ENCODE measurements at regions not wholly inside any gene's neighbourhood (a gene's known extent, or its start where the extent isn't known, plus 50 kb on each side); places are given as distances from the start of the nearest gene placed in this dataset.

DNA sequence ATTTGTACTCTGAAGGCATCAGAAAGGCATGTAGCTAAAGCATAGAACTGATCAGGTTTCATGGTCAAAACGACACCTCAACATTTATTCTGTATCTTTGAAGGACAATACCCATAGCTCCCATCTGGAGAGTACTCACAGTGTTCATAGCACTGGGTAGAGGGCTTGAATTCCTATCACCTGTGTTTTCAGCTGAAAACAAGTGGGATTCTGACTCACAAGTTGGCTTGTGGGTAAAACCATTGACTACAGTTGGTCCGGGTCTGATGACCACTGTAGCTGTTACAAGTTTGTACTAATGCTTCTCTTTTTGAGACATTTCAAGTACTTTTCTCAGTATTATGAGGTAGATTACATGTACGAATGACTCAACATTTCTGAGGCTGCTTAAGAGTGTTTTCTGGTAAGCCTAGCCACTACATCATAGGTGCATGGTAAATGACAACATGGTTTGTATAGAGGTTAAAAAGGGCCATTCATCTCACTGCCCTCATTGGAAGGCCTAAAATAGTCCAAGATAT, 68.6 kb upstream of the PELI1 start:
- no peak overlapping the region for H2BK15ac ChIP-seq (replicated peaks; ENCODE audit: low read depth)
- no peaks in the 10 kb centered on the region for H3K36me3 ChIP-seq (ENCODE audit: control insufficient read depth, insufficient read depth, low read length)
- no peak overlapping the region for H3K27ac ChIP-seq (ENCODE audit: low read depth, low read length)
- no peaks in the 10 kb centered on the region for H3K79me2 ChIP-seq (ENCODE audit: control insufficient read depth, insufficient read depth, low read length)
- H4K8ac ChIP-seq (ENCODE audit: low read depth, low read length), result no peak overlapping the region
- H3K18ac ChIP-seq (ENCODE audit: low read length), result no peak overlapping the region
- H3K27me3 ChIP-seq (ENCODE audit: insufficient read depth, low read length, poor library complexity), result no peaks in the 10 kb centered on the region
- H3K4me3 ChIP-seq (ENCODE audit: low read length), result no peak overlapping the region
- WGBS (ENCODE audit: extremely low coverage, insufficient coverage, low lambda C conversion rate), result no CpG with 5 or more reads among the region's 3 CpGs
- no peak overlapping the region for H4K5ac ChIP-seq (ENCODE audit: low read length)
- no peak for DNase-seq
- no peak overlapping the region for H3K9ac ChIP-seq (ENCODE audit: low read length)
- H3K4me2 ChIP-seq (ENCODE audit: low read length), result no peak overlapping the region
- H3K79me1 ChIP-seq (ENCODE audit: low read length), result no peaks in the 10 kb centered on the region
- no peaks in the 10 kb centered on the region for H3K4me1 ChIP-seq (ENCODE audit: control insufficient read depth, low read depth, low read length)
- H2AK5ac ChIP-seq (ENCODE audit: low read length), result no peak overlapping the region
- no peak overlapping the region for H2BK5ac ChIP-seq (ENCODE audit: low read length)
- no peak overlapping the region for H3K56ac ChIP-seq (ENCODE audit: low read length)
- H3K4ac ChIP-seq (ENCODE audit: low read depth, low read length), result no peak overlapping the region
- H2BK120ac ChIP-seq (ENCODE audit: low read depth, low read length), result no peak overlapping the region
- no peak overlapping the region for H3K23ac ChIP-seq (ENCODE audit: low read length)

DNA sequence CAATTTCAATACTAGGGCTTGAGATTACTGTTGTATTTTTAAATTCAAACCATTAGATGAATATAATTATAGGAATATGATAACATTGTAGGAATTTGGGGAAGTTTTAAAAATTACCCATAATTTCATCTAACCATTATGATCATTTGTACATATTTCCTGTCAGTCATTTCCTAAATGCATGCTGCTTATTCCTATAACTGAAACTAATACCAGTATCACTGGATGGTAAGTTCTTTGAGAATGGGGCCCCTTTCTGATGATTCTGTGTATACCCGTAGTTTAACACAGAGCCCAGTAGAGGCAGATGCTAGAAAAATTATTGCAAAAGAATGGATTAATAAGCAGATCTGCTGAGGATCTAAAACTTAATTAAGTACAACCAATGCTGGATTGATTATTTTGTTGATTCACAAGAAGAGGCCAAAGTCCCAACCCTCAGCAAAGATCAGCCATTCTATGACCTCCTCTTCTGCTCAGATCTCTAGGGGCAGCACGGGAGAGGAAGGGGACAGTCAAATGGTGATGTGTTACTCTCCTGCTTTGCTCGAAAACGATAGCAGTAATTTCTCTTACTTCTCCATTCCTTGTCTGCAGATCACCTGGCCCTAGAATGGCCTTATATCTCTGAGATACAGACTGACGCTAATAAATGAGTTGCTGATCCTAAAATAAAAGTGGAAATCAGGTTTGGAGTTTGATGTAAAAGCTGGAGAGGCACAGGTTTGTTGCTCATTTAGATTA, 69.5 kb upstream of the PELI1 start:
- H3K79me1 ChIP-seq (ENCODE audit: low read length), result no peaks in the 10 kb centered on the region
- H2BK5ac ChIP-seq (ENCODE audit: low read length), result no peak overlapping the region
- DNase-seq, result no peak
- H3K18ac ChIP-seq (ENCODE audit: low read length), result no peak overlapping the region
- H3K27me3 ChIP-seq (ENCODE audit: insufficient read depth, low read length, poor library complexity), result no peaks in the 10 kb centered on the region
- no peak overlapping the region for H3K4me2 ChIP-seq (ENCODE audit: low read length)
- H3K4me1 ChIP-seq (ENCODE audit: control insufficient read depth, low read depth, low read length), result no peaks in the 10 kb centered on the region
- no peak overlapping the region for H2AK5ac ChIP-seq (ENCODE audit: low read length)
- no peak overlapping the region for H3K27ac ChIP-seq (ENCODE audit: low read depth, low read length)
- H4K5ac ChIP-seq (ENCODE audit: low read length), result no peak overlapping the region
- H3K4ac ChIP-seq (ENCODE audit: low read depth, low read length), result no peak overlapping the region
- H3K4me3 ChIP-seq (ENCODE audit: low read length), result no peak overlapping the region
- H3K36me3 ChIP-seq (ENCODE audit: control insufficient read depth, insufficient read depth, low read length), result no peaks in the 10 kb centered on the region
- no peak overlapping the region for H4K8ac ChIP-seq (ENCODE audit: low read depth, low read length)
- no peak overlapping the region for H3K9ac ChIP-seq (ENCODE audit: low read length)
- no peak overlapping the region for H3K23ac ChIP-seq (ENCODE audit: low read length)
- WGBS (ENCODE audit: extremely low coverage, insufficient coverage, low lambda C conversion rate), result no CpG with 5 or more reads among the region's 5 CpGs
- no peak overlapping the region for H3K56ac ChIP-seq (ENCODE audit: low read length)
- H2BK15ac ChIP-seq (replicated peaks; ENCODE audit: low read depth), result no peak overlapping the region
- no peaks in the 10 kb centered on the region for H3K79me2 ChIP-seq (ENCODE audit: control insufficient read depth, insufficient read depth, low read length)
- no peak overlapping the region for H2BK120ac ChIP-seq (ENCODE audit: low read depth, low read length)

DNA sequence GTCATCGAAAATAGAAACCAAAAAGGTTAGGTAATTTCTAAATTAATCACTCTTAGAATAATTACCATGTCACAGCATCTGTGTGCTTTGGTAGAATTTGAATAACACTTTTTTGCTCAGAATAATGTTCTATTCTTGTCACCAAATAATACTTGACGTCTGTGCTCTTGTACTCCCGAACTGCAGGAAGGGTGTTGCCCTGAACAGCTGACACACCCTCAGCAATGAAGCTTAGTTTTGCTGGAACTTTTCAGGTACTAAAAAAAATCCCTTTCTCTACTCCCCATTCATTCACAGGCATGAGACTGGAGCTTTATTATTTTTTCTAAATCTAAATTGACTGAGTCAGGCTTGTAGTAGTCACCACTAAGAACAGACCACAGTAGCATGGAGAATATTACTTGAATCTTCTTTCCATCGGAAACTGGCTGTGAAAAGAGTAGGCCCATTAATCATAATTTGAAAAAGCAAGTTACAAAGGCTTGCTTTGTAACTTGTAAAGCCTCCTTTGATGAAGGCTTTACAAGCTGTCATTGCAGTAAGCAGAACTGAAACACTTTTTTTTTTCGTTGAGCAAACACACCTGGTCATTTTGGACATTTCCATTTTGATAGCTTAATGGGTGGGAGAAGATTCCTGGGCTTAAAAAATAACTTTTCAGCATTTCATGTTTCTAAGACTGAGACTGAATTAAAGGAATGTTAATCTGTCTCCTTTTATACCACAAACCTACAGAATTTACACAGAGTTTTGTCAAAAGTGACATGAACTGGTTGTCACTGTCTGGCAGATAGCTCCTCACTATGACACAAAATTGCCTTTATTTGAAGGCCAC, 70.3 kb upstream of the PELI1 start:
- H3K9ac ChIP-seq (ENCODE audit: low read length), result no peak overlapping the region
- H3K4me3 ChIP-seq (ENCODE audit: low read length), result no peak overlapping the region
- no peak overlapping the region for H3K27ac ChIP-seq (ENCODE audit: low read depth, low read length)
- H2BK120ac ChIP-seq (ENCODE audit: low read depth, low read length), result no peak overlapping the region
- no peak overlapping the region for H2BK15ac ChIP-seq (replicated peaks; ENCODE audit: low read depth)
- no peaks in the 10 kb centered on the region for H3K79me1 ChIP-seq (ENCODE audit: low read length)
- H3K18ac ChIP-seq (ENCODE audit: low read length), result no peak overlapping the region
- H4K5ac ChIP-seq (ENCODE audit: low read length), result no peak overlapping the region
- no peaks in the 10 kb centered on the region for H3K79me2 ChIP-seq (ENCODE audit: control insufficient read depth, insufficient read depth, low read length)
- H2AK5ac ChIP-seq (ENCODE audit: low read length), result no peak overlapping the region
- H4K8ac ChIP-seq (ENCODE audit: low read depth, low read length), result no peak overlapping the region
- no peak overlapping the region for H3K23ac ChIP-seq (ENCODE audit: low read length)
- no peaks in the 10 kb centered on the region for H3K27me3 ChIP-seq (ENCODE audit: insufficient read depth, low read length, poor library complexity)
- no peak overlapping the region for H3K4ac ChIP-seq (ENCODE audit: low read depth, low read length)
- WGBS (ENCODE audit: extremely low coverage, insufficient coverage, low lambda C conversion rate), result no CpG with 5 or more reads among the region's 5 CpGs
- no peak for DNase-seq
- H3K4me2 ChIP-seq (ENCODE audit: low read length), result no peak overlapping the region
- no peak overlapping the region for H3K56ac ChIP-seq (ENCODE audit: low read length)
- H3K4me1 ChIP-seq (ENCODE audit: control insufficient read depth, low read depth, low read length), result no peaks in the 10 kb centered on the region
- no peak overlapping the region for H2BK5ac ChIP-seq (ENCODE audit: low read length)
- H3K36me3 ChIP-seq (ENCODE audit: control insufficient read depth, insufficient read depth, low read length), result no peaks in the 10 kb centered on the region

DNA sequence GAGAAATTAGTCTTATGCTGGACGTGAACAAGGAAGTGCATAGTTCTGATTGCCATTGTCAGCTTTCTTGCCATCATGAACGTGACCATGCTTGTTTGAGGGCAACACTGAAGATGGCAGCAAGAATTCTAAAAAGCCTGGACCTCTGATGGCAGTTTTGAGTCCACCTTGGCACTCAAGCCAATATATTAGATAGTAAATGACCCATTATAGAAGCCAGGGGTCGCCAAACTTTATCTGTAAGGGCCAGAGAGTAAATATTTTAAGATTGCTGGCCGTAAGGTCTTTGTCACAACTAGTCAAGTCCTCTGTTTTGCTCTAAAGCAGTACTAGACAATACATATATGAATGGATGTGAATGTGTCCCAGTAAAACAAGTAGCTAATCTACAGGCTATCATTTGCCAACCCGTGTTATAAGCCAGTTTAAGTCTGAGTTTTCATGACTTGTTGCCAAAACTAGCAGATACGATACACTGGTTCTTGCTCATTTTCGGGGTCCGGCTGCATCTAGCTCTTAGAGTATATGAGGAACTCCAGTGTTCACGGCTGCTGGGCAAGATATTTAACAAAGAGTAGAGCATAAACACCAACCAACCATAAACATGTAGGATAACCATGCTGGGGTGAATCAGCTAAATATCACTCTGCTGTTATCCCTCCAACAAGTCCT, 73.1 kb upstream of the PELI1 start:
- no peak overlapping the region for H2BK15ac ChIP-seq (replicated peaks; ENCODE audit: low read depth)

DNA sequence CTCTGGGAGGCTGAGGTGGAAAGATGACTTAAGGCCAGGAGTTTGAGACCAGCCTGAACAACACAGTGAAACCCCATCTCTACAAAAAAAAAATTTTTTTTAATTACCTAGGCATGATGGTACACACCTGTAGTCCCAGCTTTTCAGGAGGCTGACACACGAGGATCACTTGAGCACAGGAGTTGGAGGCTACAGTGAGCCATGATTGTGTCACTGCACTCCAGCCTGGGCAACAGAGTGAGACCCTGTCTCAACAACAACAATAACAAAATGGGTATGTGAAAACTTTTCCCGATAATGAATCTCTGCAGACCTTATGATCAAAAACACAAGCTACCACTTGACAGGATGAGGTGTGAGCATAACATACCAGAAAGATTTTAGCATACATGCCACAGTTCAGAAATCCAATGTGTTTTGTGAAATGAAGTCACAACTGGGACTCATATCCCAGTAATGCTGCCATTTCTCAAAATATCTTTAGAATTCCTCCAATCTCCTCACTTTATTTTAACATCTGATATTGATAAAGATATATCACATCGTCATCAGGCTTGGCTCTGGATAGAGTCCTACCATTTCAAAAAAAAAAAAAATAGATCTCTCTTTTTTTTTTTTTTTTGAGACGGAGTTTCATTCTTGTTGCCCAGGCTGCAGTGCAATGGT, 74.0 kb upstream of the PELI1 start:
- Histone ChIP-seq H3K79me2 (ENCODE audit: control insufficient read depth, insufficient read depth, low read length) (no peaks in the 10 kb centered on the region), H2BK15ac (replicated peaks; ENCODE audit: low read depth) (no peak overlapping the region), H3K36me3 (ENCODE audit: control insufficient read depth, insufficient read depth, low read length) (no peaks in the 10 kb centered on the region), H3K4me2 (ENCODE audit: low read length) (no peak overlapping the region), H4K5ac (ENCODE audit: low read length) (no peak overlapping the region), H3K4me1 (ENCODE audit: control insufficient read depth, low read depth, low read length) (peaks cover 6% of the 10 kb centered on the region), H2AK5ac (ENCODE audit: low read length) (no peak overlapping the region), H4K8ac (ENCODE audit: low read depth, low read length) (no peak overlapping the region), H3K4me3 (ENCODE audit: low read length) (no peak overlapping the region), H2BK5ac (ENCODE audit: low read length) (no peak overlapping the region), H3K9ac (ENCODE audit: low read length) (no peak overlapping the region), H2BK120ac (ENCODE audit: low read depth, low read length) (no peak overlapping the region), H3K79me1 (ENCODE audit: low read length) (no peaks in the 10 kb centered on the region), H3K4ac (ENCODE audit: low read depth, low read length) (no peak overlapping the region), H3K18ac (ENCODE audit: low read length) (no peak overlapping the region), H3K56ac (ENCODE audit: low read length) (no peak overlapping the region), H3K27ac (ENCODE audit: low read depth, low read length) (no peak overlapping the region), H3K23ac (ENCODE audit: low read length) (no peak overlapping the region), H3K27me3 (ENCODE audit: insufficient read depth, low read length, poor library complexity) (no peaks in the 10 kb centered on the region)
- WGBS (ENCODE audit: extremely low coverage, insufficient coverage, low lambda C conversion rate), result no CpG with 5 or more reads among the region's 4 CpGs
- DNase-seq, result no peak

More for the DNA sequence above, 73.1 kb upstream of the PELI1 start:
- Histone ChIP-seq H3K4ac (ENCODE audit: low read depth, low read length) (peak overlapping the region; percentile 76), H3K79me2 (ENCODE audit: control insufficient read depth, insufficient read depth, low read length) (no peaks in the 10 kb centered on the region), H3K27me3 (ENCODE audit: insufficient read depth, low read length, poor library complexity) (no peaks in the 10 kb centered on the region), H2AK5ac (ENCODE audit: low read length) (no peak overlapping the region), H4K8ac (ENCODE audit: low read depth, low read length) (no peak overlapping the region), H3K4me2 (ENCODE audit: low read length) (no peak overlapping the region), H4K5ac (ENCODE audit: low read length) (no peak overlapping the region), H3K4me1 (ENCODE audit: control insufficient read depth, low read depth, low read length) (peaks cover 6% of the 10 kb centered on the region), H3K4me3 (ENCODE audit: low read length) (no peak overlapping the region), H2BK5ac (ENCODE audit: low read length) (no peak overlapping the region), H3K23ac (ENCODE audit: low read length) (no peak overlapping the region), H3K18ac (ENCODE audit: low read length) (no peak overlapping the region), H3K27ac (ENCODE audit: low read depth, low read length) (no peak overlapping the region), H3K36me3 (ENCODE audit: control insufficient read depth, insufficient read depth, low read length) (no peaks in the 10 kb centered on the region), H3K79me1 (ENCODE audit: low read length) (no peaks in the 10 kb centered on the region), H3K56ac (ENCODE audit: low read length) (no peak overlapping the region), H2BK120ac (ENCODE audit: low read depth, low read length) (no peak overlapping the region), H3K9ac (ENCODE audit: low read length) (no peak overlapping the region)
- WGBS (ENCODE audit: extremely low coverage, insufficient coverage, low lambda C conversion rate), result no CpG with 5 or more reads among the region's 9 CpGs
- DNase-seq, result no peak
